GM23338 (cell line): ENCODE measurements at regions not wholly inside any gene's neighbourhood (a gene's known extent, or its start where the extent isn't known, plus 50 kb on each side); places are given as distances from the start of the nearest gene placed in this dataset.

ENCODE experiments used
- ATAC-seq: fragments of 200-7000 bp; cut with Tn5 transposase; 3 replicates; pipeline ENCODE4 v1.9.1; 2020
- DNase-seq: peaks from one replicate; pipeline ENCODE4 v3.0.0-alpha.2; 2015; ENCODE audit warnings: low spot score
- H2AFZ ChIP-seq: fragments of 200-600 bp; sonication (generic); 2 replicates; pipeline ENCODE4 v1.8.0; 2016; ENCODE audit warnings: antibody characterized with exemption, mild to moderate bottlenecking, moderate library complexity
- H3F3A ChIP-seq: fragments of 200-600 bp; sonication (generic); replicated peaks from 2 replicates; pipeline ENCODE4 v1.8.0; 2017; ENCODE audit warnings: antibody characterized with exemption, mixed run types, low read depth
- H3K27ac ChIP-seq: fragments of 200-600 bp; sonication (generic); 2 replicates; pipeline ENCODE4 v1.6.1; 2016; ENCODE audit warnings: low read depth
- H3K27me3 ChIP-seq: fragments of 200-600 bp; sonication (generic); 2 replicates; pipeline ENCODE4 v1.8.0; 2016; ENCODE audit warnings: mild to moderate bottlenecking, mixed run types, moderate library complexity; ENCODE audit not compliant: insufficient read depth
- H3K36me3 ChIP-seq: fragments of 200-600 bp; sonication (generic); 2 replicates; pipeline ENCODE4 v1.8.0; 2016; ENCODE audit warnings: mild to moderate bottlenecking; ENCODE audit not compliant: insufficient read depth
- H3K4me1 ChIP-seq: fragments of 200-600 bp; sonication (generic); 2 replicates; pipeline ENCODE4 v1.8.0; 2016; ENCODE audit warnings: mild to moderate bottlenecking, moderate library complexity; ENCODE audit not compliant: insufficient read depth
- H3K4me2 ChIP-seq: fragments of 200-600 bp; sonication (generic); 2 replicates; pipeline ENCODE4 v1.7.1; 2017; ENCODE audit warnings: mixed run types
- H3K4me3 ChIP-seq: fragments of 200-600 bp; sonication (generic); 2 replicates; pipeline ENCODE4 v1.6.1; 2016; ENCODE audit warnings: mixed run types
- H3K79me2 ChIP-seq: fragments of 200-600 bp; sonication (generic); replicated peaks from 2 replicates; pipeline ENCODE4 v1.8.0; 2017; ENCODE audit warnings: mild to moderate bottlenecking; ENCODE audit not compliant: insufficient read depth
- H3K9me2 ChIP-seq: fragments of 200-600 bp; sonication (generic); 2 replicates; pipeline ENCODE4 v1.8.0; 2017; ENCODE audit not compliant: insufficient read depth
- H4K20me1 ChIP-seq: fragments of 200-600 bp; sonication (generic); replicated peaks from 2 replicates; pipeline ENCODE4 v1.8.0; 2017; ENCODE audit warnings: mild to moderate bottlenecking; ENCODE audit not compliant: insufficient read depth
- H3K27ac Mint-ChIP-seq: 2 replicates; pipeline ENCODE4 v1.8.0; 2020; ENCODE audit warnings: inconsistent platforms, mild to moderate bottlenecking, moderate library complexity, mixed read lengths
- H3K27me3 Mint-ChIP-seq: 3 replicates; pipeline ENCODE4 v1.8.0; 2022; ENCODE audit warnings: low read depth, mild to moderate bottlenecking, moderate library complexity, mixed read lengths, inconsistent platforms; ENCODE audit not compliant: insufficient read depth, poor library complexity
- H3K36me3 Mint-ChIP-seq: 3 replicates; pipeline ENCODE4 v1.8.0; 2021; ENCODE audit warnings: low read depth, mild to moderate bottlenecking, inconsistent platforms, moderate library complexity, mixed read lengths
- H3K4me1 Mint-ChIP-seq: 3 replicates; pipeline ENCODE4 v1.8.0; 2020; ENCODE audit warnings: mild to moderate bottlenecking, inconsistent platforms, mixed read lengths
- H3K4me3 Mint-ChIP-seq: 3 replicates; pipeline ENCODE4 v1.8.0; 2021; ENCODE audit warnings: moderate library complexity, mild to moderate bottlenecking, inconsistent platforms, mixed read lengths
- H3K9me3 Mint-ChIP-seq: 3 replicates; pipeline ENCODE4 v1.8.0; 2020; ENCODE audit warnings: moderate library complexity, mild to moderate bottlenecking, inconsistent platforms, mixed read lengths
- CREB1 ChIP-seq: fragments of 250-450 bp; sonication (Bioruptor Pico); IDR thresholded peaks from 2 replicates; pipeline ENCODE4 v1.5.0; 2020; ENCODE audit warnings: low read depth, mild to moderate bottlenecking, moderate library complexity
- EZH2 ChIP-seq: fragments of 200-600 bp; sonication (generic); IDR thresholded peaks from one replicate; pipeline ENCODE4 v1.8.0; 2017; ENCODE audit warnings: antibody characterized with exemption, mild to moderate bottlenecking, low read depth; ENCODE audit not compliant: unreplicated experiment
- EZH2phosphoT487 ChIP-seq: fragments of 200-600 bp; sonication (generic); IDR thresholded peaks from one replicate; pipeline ENCODE4 v1.8.1; 2018; ENCODE audit warnings: antibody characterized with exemption; ENCODE audit not compliant: unreplicated experiment
- JUNB ChIP-seq: IDR thresholded peaks from one replicate; pipeline ENCODE4 v1.6.1; 2016; ENCODE audit warnings: antibody characterized with exemption; ENCODE audit not compliant: unreplicated experiment
- NANOG ChIP-seq: IDR thresholded peaks from 2 replicates; pipeline ENCODE4 v1.6.1; 2016; ENCODE audit warnings: antibody characterized with exemption, borderline replicate concordance
- POLR2AphosphoS5 ChIP-seq: IDR thresholded peaks from 2 replicates; pipeline ENCODE4 v1.6.1; 2016; ENCODE audit warnings: antibody characterized with exemption, low read depth
- STAT1 ChIP-seq: IDR thresholded peaks from one replicate; pipeline ENCODE4 v1.6.1; 2016; ENCODE audit warnings: antibody characterized with exemption; ENCODE audit not compliant: unreplicated experiment
- ZNF114 ChIP-seq: fragments of 250-450 bp; sonication (Bioruptor Pico); IDR thresholded peaks from 2 replicates; pipeline ENCODE4 v1.5.0; 2020; ENCODE audit warnings: mild to moderate bottlenecking, moderate library complexity
- ZNF331 ChIP-seq: fragments of 250-450 bp; sonication (Bioruptor Pico); IDR thresholded peaks from 2 replicates; pipeline ENCODE4 v1.5.0; 2020; ENCODE audit warnings: low read depth, mild to moderate bottlenecking, moderate library complexity
- TF ChIP-seq, protein P1 (sequence below), 2 experiments: fragments of 200-600 bp in 1 of 2; sonication (generic) in 1 of 2; conservative IDR thresholded peaks; 2 replicates each; pipeline versions ENCODE4 v1.5.1 to v1.6.1; 2016 to 2017; ENCODE audit warnings: antibody characterized with exemption in 2 of 2, low read depth in 2 of 2, mild to moderate bottlenecking in 2 of 2, moderate library complexity in 1 of 2
- TF ChIP-seq, protein P2 (sequence below): fragments of 250-450 bp; sonication (Bioruptor Pico); IDR thresholded peaks from 2 replicates; pipeline ENCODE4 v1.5.0; 2020; ENCODE audit warnings: mild to moderate bottlenecking, moderate library complexity
- TF ChIP-seq, protein P3 (sequence below): IDR thresholded peaks from 2 replicates; pipeline ENCODE4 v1.6.1; 2016; ENCODE audit warnings: antibody characterized with exemption
- TF ChIP-seq, protein P4 (sequence below): IDR thresholded peaks from one replicate; pipeline ENCODE4 v1.6.1; 2018; ENCODE audit warnings: antibody characterized with exemption; ENCODE audit not compliant: unreplicated experiment

DNA sequence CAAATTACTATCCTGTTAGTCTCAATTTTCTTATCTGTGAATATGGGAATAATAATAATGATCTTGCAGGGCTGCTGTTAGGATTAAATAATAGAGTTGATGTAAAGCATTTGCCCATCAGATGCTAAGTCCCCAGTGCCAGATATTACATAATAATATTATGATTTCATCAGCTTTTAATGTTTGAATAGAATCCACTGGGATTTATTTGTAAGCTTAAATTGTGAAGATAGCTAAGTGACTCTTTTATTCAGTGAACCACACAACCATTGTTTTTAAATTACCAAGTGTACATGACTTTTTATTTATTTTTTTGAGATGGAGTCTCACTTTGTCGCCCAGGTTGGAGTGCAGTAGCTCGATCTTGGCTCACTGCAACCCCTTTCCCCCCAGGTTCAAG lies 510.3 kb upstream of the DPP6 start:
- Histone ChIP-seq H2AFZ (no peak overlapping the region), H3K4me1 (no peaks in the 10 kb centered on the region), H3K4me3 (no peak overlapping the region), H3K36me3 (peaks cover 15% of the 10 kb centered on the region), H3K27me3 (no peaks in the 10 kb centered on the region), H3K79me2 (no peaks in the 10 kb centered on the region), H3F3A (no peaks in the 10 kb centered on the region), H4K20me1 (no peaks in the 10 kb centered on the region), H3K4me2 (no peak overlapping the region), H3K27ac (no peak overlapping the region), H3K9me2 (no peaks in the 10 kb centered on the region)
- DNase-seq, result no peak
- Mint-ChIP-seq H3K36me3 (peaks cover 7% of the 10 kb centered on the region), H3K4me3 (no peak overlapping the region), H3K27me3 (peaks cover 5% of the 10 kb centered on the region), H3K9me3 (peaks cover 85% of the 10 kb centered on the region), H3K27ac (no peak overlapping the region), H3K4me1 (no peaks in the 10 kb centered on the region)
- TF ChIP-seq JUNB (no peak), EZH2 (no peak), ZNF331 (CRISPR knock-in tag) (no peak), ZNF114 (CRISPR knock-in tag) (no peak), NANOG (no peak), EZH2phosphoT487 (no peak), POLR2AphosphoS5 (no peak), CREB1 (no peak), STAT1 (no peak)
- TF ChIP-seq, protein P1, sequence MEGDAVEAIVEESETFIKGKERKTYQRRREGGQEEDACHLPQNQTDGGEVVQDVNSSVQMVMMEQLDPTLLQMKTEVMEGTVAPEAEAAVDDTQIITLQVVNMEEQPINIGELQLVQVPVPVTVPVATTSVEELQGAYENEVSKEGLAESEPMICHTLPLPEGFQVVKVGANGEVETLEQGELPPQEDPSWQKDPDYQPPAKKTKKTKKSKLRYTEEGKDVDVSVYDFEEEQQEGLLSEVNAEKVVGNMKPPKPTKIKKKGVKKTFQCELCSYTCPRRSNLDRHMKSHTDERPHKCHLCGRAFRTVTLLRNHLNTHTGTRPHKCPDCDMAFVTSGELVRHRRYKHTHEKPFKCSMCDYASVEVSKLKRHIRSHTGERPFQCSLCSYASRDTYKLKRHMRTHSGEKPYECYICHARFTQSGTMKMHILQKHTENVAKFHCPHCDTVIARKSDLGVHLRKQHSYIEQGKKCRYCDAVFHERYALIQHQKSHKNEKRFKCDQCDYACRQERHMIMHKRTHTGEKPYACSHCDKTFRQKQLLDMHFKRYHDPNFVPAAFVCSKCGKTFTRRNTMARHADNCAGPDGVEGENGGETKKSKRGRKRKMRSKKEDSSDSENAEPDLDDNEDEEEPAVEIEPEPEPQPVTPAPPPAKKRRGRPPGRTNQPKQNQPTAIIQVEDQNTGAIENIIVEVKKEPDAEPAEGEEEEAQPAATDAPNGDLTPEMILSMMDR (conservative IDR thresholded peaks at IDR 0.05; ENCODE audit: low read depth in 2 of 2), result no peak
- TF ChIP-seq, protein P2, sequence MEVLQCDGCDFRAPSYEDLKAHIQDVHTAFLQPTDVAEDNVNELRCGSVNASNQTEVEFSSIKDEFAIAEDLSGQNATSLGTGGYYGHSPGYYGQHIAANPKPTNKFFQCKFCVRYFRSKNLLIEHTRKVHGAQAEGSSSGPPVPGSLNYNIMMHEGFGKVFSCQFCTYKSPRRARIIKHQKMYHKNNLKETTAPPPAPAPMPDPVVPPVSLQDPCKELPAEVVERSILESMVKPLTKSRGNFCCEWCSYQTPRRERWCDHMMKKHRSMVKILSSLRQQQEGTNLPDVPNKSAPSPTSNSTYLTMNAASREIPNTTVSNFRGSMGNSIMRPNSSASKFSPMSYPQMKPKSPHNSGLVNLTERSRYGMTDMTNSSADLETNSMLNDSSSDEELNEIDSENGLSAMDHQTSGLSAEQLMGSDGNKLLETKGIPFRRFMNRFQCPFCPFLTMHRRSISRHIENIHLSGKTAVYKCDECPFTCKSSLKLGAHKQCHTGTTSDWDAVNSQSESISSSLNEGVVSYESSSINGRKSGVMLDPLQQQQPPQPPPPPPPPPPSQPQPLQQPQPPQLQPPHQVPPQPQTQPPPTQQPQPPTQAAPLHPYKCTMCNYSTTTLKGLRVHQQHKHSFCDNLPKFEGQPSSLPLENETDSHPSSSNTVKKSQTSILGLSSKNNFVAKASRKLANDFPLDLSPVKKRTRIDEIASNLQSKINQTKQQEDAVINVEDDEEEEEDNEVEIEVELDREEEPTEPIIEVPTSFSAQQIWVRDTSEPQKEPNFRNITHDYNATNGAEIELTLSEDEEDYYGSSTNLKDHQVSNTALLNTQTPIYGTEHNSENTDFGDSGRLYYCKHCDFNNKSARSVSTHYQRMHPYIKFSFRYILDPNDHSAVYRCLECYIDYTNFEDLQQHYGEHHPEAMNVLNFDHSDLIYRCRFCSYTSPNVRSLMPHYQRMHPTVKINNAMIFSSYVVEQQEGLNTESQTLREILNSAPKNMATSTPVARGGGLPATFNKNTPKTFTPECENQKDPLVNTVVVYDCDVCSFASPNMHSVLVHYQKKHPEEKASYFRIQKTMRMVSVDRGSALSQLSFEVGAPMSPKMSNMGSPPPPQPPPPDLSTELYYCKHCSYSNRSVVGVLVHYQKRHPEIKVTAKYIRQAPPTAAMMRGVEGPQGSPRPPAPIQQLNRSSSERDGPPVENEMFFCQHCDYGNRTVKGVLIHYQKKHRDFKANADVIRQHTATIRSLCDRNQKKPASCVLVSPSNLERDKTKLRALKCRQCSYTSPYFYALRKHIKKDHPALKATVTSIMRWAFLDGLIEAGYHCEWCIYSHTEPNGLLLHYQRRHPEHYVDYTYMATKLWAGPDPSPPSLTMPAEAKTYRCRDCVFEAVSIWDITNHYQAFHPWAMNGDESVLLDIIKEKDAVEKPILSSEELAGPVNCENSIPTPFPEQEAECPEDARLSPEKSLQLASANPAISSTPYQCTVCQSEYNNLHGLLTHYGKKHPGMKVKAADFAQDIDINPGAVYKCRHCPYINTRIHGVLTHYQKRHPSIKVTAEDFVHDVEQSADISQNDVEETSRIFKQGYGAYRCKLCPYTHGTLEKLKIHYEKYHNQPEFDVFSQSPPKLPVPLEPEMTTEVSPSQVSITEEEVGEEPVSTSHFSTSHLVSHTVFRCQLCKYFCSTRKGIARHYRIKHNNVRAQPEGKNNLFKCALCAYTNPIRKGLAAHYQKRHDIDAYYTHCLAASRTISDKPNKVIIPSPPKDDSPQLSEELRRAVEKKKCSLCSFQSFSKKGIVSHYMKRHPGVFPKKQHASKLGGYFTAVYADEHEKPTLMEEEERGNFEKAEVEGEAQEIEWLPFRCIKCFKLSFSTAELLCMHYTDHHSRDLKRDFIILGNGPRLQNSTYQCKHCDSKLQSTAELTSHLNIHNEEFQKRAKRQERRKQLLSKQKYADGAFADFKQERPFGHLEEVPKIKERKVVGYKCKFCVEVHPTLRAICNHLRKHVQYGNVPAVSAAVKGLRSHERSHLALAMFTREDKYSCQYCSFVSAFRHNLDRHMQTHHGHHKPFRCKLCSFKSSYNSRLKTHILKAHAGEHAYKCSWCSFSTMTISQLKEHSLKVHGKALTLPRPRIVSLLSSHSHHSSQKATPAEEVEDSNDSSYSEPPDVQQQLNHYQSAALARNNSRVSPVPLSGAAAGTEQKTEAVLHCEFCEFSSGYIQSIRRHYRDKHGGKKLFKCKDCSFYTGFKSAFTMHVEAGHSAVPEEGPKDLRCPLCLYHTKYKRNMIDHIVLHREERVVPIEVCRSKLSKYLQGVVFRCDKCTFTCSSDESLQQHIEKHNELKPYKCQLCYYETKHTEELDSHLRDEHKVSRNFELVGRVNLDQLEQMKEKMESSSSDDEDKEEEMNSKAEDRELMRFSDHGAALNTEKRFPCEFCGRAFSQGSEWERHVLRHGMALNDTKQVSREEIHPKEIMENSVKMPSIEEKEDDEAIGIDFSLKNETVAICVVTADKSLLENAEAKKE, result no peak
- TF ChIP-seq, protein P3, sequence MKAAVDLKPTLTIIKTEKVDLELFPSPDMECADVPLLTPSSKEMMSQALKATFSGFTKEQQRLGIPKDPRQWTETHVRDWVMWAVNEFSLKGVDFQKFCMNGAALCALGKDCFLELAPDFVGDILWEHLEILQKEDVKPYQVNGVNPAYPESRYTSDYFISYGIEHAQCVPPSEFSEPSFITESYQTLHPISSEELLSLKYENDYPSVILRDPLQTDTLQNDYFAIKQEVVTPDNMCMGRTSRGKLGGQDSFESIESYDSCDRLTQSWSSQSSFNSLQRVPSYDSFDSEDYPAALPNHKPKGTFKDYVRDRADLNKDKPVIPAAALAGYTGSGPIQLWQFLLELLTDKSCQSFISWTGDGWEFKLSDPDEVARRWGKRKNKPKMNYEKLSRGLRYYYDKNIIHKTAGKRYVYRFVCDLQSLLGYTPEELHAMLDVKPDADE, result no peak
- TF ChIP-seq, protein P4, sequence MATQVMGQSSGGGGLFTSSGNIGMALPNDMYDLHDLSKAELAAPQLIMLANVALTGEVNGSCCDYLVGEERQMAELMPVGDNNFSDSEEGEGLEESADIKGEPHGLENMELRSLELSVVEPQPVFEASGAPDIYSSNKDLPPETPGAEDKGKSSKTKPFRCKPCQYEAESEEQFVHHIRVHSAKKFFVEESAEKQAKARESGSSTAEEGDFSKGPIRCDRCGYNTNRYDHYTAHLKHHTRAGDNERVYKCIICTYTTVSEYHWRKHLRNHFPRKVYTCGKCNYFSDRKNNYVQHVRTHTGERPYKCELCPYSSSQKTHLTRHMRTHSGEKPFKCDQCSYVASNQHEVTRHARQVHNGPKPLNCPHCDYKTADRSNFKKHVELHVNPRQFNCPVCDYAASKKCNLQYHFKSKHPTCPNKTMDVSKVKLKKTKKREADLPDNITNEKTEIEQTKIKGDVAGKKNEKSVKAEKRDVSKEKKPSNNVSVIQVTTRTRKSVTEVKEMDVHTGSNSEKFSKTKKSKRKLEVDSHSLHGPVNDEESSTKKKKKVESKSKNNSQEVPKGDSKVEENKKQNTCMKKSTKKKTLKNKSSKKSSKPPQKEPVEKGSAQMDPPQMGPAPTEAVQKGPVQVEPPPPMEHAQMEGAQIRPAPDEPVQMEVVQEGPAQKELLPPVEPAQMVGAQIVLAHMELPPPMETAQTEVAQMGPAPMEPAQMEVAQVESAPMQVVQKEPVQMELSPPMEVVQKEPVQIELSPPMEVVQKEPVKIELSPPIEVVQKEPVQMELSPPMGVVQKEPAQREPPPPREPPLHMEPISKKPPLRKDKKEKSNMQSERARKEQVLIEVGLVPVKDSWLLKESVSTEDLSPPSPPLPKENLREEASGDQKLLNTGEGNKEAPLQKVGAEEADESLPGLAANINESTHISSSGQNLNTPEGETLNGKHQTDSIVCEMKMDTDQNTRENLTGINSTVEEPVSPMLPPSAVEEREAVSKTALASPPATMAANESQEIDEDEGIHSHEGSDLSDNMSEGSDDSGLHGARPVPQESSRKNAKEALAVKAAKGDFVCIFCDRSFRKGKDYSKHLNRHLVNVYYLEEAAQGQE, result no peak
- no peak for ATAC-seq
